ENCODE measurements at regions not wholly inside any gene's neighbourhood (a gene's known extent, or its start where the extent isn't known, plus 50 kb on each side); places are given as distances from the start of the nearest gene placed in this dataset.

DNA sequence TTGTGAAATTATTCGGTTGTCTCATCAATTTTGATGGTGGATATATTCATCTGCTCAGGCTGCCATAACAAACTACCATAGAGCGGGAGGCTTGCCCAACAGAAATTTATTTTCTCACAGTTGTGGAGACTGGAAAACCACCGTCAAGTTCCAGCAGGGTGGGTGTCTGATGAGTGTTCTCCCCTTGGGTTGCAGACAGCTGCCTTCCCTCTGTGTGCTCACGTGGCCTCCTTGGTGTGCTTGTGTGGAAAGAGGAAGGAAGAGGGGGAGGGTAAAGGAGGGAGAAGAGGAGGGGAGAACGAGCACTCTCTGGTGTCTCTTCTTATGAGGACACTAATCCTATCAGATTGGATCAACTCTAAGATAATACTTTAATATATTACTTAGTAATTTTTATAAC lies 123.8 kb upstream of the TEX13D start:
- ChIA-PET CTCF (interaction anchor here (0.7 kb wide), 1 partner anchor 496 kb away, joined by 3 read pairs; no protein-coding TSS in a partner anchor), POLR2A (no interaction called here)
- H3K9me3 ChIP-seq (ENCODE audit: control insufficient read depth, insufficient read depth, low read depth, low read length), result no peaks in the 10 kb centered on the region
- H3K36me3 ChIP-seq (ENCODE audit: control insufficient read depth in 2 of 2, insufficient read depth in 1 of 2, low read length in 2 of 2), result no peaks in the 10 kb centered on the region
- no peaks in the 10 kb centered on the region for H3K4me1 ChIP-seq (ENCODE audit: control insufficient read depth, insufficient read depth, low read length)
- TF ChIP-seq, protein P1, sequence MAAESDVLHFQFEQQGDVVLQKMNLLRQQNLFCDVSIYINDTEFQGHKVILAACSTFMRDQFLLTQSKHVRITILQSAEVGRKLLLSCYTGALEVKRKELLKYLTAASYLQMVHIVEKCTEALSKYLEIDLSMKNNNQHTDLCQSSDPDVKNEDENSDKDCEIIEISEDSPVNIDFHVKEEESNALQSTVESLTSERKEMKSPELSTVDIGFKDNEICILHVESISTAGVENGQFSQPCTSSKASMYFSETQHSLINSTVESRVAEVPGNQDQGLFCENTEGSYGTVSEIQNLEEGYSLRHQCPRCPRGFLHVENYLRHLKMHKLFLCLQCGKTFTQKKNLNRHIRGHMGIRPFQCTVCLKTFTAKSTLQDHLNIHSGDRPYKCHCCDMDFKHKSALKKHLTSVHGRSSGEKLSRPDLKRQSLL (tag by site-specific recombination; IDR thresholded peaks at IDR 0.05), result no peak
- no peak overlapping the region for H3K4me3 ChIP-seq (ENCODE audit: low read depth, low read length)
- H3K27ac ChIP-seq (ENCODE audit: extremely low read depth, low read depth, low read length), result no peak overlapping the region

DNA sequence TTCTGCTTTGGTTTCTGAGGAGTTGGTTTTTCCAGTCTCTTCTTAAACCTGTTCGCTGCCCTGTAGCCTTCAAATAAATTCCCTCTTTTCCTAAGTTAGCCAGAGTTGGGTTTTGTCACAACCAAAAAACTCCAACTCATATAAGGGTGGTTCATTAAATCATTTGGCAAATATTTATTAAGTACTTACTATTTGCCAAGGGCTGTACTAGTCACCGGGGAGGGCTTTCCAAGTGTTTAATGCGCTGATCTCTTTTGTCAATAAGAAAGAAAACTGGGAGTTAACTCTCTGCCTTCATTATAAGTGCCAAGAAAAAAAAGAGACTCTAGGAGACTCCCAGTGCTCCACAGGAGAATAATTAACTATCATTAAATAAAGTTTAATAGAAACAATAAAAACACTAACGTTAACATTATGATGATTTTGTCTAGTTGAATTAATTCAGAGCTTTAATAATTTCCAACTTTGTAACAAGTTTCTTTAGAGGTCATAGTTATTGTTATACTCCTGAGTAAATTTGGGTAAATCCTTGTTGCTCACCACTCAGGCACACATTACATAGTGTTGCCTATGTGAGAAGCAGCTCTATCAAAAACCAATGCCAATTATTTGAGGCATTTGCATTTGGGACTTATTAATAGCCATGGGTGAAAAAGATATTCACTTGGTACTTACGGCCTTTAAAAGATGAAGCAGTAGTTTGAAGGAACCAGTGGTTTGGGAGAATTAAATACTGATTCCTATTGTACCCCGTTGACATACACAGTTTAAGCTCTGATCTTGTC lies 122.5 kb upstream of the TEX13D start:
- TF ChIP-seq, protein P2, sequence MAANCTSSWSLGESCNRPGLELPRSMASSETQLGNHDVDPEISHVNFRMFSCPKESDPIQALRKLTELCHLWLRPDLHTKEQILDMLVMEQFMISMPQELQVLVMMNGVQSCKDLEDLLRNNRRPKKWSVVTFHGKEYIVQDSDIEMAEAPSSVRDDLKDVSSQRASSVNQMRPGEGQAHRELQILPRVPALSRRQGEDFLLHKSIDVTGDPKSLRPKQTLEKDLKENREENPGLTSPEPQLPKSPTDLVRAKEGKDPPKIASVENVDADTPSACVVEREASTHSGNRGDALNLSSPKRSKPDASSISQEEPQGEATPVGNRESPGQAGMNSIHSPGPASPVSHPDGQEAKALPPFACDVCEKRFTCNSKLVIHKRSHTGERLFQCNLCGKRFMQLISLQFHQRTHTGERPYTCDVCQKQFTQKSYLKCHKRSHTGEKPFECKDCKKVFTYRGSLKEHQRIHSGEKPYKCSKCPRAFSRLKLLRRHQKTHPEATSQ (tag by site-specific recombination; IDR thresholded peaks at IDR 0.05), result no peak
- TF ChIP-seq, protein P3, sequence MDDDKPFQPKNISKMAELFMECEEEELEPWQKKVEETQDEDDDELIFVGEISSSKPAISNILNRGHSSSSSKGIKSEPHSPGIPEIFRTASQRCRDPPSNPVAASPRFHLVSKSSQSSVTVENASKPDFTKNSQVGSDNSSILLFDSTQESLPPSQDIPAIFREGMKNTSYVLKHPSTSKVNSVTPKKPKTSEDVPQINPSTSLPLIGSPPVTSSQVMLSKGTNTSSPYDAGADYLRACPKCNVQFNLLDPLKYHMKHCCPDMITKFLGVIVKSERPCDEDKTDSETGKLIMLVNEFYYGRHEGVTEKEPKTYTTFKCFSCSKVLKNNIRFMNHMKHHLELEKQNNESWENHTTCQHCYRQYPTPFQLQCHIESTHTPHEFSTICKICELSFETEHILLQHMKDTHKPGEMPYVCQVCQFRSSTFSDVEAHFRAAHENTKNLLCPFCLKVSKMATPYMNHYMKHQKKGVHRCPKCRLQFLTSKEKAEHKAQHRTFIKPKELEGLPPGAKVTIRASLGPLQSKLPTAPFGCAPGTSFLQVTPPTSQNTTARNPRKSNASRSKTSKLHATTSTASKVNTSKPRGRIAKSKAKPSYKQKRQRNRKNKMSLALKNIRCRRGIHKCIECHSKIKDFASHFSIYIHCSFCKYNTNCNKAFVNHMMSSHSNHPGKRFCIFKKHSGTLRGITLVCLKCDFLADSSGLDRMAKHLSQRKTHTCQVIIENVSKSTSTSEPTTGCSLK (tag by site-specific recombination; IDR thresholded peaks at IDR 0.05), result no peak
- no peak for TF ChIP-seq ZNF426 (tag by site-specific recombination; IDR thresholded peaks at IDR 0.05)
- Histone ChIP-seq H3K4me3 (ENCODE audit: low read depth, low read length) (no peak overlapping the region), H3K27ac (ENCODE audit: extremely low read depth, low read depth, low read length) (no peak overlapping the region), H3K9me3 (ENCODE audit: control insufficient read depth, insufficient read depth, low read depth, low read length) (no peaks in the 10 kb centered on the region), H3K36me3 (ENCODE audit: control insufficient read depth in 2 of 2, insufficient read depth in 1 of 2, low read length in 2 of 2) (no peaks in the 10 kb centered on the region), H3K4me1 (ENCODE audit: control insufficient read depth, insufficient read depth, low read length) (no peaks in the 10 kb centered on the region)
- CTCF ChIA-PET, result interaction anchor here (1.1 to 1.3 kb wide), 4 partner anchors 9 to 21 kb away, joined by 3 to 4 read pairs (median 3); no protein-coding TSS in a partner anchor
- POLR2A ChIA-PET, result no interaction called here

DNA sequence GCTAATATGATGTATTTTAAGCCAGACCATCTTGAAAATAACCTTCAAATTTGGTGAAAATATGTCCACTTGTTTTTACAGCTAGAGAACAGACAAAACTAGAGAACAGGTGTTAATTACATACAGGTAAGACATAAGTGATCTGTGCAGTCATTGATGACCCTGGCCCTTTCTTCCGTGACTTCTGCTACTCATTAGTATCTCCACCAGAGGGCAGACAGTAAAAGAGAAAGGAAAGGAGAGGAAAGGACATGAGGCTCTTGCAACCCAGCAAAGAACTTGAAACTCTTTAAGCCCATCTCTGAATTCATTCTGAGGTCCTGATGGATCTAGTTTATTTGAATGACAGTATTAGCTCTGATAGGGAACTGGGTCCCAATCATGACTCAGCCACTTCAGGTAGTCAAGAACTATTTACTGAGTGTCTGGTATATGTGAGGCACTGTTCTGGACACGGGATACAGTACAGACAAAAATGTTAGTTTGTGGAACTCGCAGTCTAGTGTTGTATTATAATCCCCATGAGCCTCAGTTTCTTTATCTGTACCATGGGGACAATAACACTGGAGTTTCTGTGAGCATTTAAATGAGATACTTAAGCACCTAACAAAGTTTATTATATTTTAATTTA lies 121.0 kb upstream of the TEX13D start:
- POLR2A ChIA-PET, result no interaction called here
- TF ChIP-seq ZSCAN30 (tag by site-specific recombination; IDR thresholded peaks at IDR 0.05) (no peak), ZNF114 (tag by site-specific recombination; IDR thresholded peaks at IDR 0.05) (no peak), ZNF600 (tag by site-specific recombination; IDR thresholded peaks at IDR 0.05) (no peak), ZFP37 (tag by site-specific recombination; IDR thresholded peaks at IDR 0.05) (0 out of 2 replicates have a peak, but pooled peaks have one; percentile 46), ZNF654 (tag by site-specific recombination; IDR thresholded peaks at IDR 0.05; ENCODE audit: low read depth) (peak; percentile 52), ZNF133 (tag by site-specific recombination; IDR thresholded peaks at IDR 0.05) (no peak), ZNF76 (tag by site-specific recombination; IDR thresholded peaks at IDR 0.05; ENCODE audit: borderline replicate concordance, low read depth) (no peak), ZNF660 (tag by site-specific recombination; IDR thresholded peaks at IDR 0.05) (peak; percentile 95), ZNF785 (tag by site-specific recombination; IDR thresholded peaks at IDR 0.05) (no peak), KLF1 (tag by site-specific recombination; IDR thresholded peaks at IDR 0.05) (no peak), ZNF473 (tag by site-specific recombination; IDR thresholded peaks at IDR 0.05) (no peak), ZNF555 (tag by site-specific recombination; conservative IDR thresholded peaks at IDR 0.05) (no peak)
- Histone ChIP-seq H3K36me3 (ENCODE audit: control insufficient read depth in 2 of 2, insufficient read depth in 1 of 2, low read length in 2 of 2) (no peaks in the 10 kb centered on the region), H3K27ac (ENCODE audit: extremely low read depth, low read depth, low read length) (no peak overlapping the region), H3K4me3 (ENCODE audit: low read depth, low read length) (no peak overlapping the region), H3K4me1 (ENCODE audit: control insufficient read depth, insufficient read depth, low read length) (no peaks in the 10 kb centered on the region), H3K9me3 (ENCODE audit: control insufficient read depth, insufficient read depth, low read depth, low read length) (no peaks in the 10 kb centered on the region)
- CTCF ChIA-PET, result interaction anchor here (0.6 to 1.9 kb wide), 8 partner anchors 9 to 1545 kb away, joined by 3 to 6 read pairs (median 3); no protein-coding TSS in a partner anchor

All from HEK293 (cell line).